GM19025 (cell line): ENCODE measurements at regions not wholly inside any gene's neighbourhood (a gene's known extent, or its start where the extent isn't known, plus 50 kb on each side); places are given as distances from the start of the nearest gene placed in this dataset.
"Not testable (repeated sequence)": the region's sequence is repeated elsewhere in the genome, so short reads cannot be mapped to it uniquely, and the experiment has no call there.

Experiments
- ATAC-seq: cut with Tn5 transposase; IDR thresholded peaks from one replicate; pipeline ENCODE4 v1.9.1; 2021; ENCODE audit warnings: mild to moderate bottlenecking, low read depth, moderate library complexity; ENCODE audit not compliant: unreplicated experiment

DNA sequence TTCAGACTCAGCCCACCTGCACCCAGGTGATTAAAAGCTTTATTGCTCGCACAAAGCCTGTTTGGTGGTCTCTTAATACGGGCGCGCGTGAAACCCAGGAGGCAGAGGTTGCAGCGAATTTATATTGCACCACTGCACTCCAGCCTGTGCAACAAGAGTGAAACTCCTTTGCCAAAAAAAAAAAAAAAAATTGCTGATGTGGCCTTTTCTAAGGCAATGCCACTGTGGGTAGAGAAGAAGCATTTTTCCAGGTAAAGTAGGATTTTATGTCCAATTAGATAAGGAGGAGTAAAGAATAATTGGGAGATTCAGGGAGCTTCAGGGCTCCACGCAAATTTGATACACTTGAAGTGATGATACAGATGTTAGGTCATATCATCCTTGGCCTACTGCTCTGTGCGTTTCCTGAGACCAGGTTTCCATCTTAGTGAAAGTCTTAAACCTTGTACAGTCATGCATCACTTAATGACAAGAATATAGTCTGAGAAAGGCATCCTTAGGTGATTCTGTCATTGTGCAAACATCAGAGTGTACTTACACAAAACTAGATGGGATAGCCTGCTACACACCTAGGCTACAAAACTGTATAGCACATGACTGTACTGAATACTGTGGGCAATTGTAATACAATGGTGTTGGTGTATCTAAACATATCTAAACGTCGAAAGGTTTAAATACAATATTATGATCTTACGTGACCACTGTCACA lies 150.9 kb downstream of the SPRY2 start:
- no peak for ATAC-seq

DNA sequence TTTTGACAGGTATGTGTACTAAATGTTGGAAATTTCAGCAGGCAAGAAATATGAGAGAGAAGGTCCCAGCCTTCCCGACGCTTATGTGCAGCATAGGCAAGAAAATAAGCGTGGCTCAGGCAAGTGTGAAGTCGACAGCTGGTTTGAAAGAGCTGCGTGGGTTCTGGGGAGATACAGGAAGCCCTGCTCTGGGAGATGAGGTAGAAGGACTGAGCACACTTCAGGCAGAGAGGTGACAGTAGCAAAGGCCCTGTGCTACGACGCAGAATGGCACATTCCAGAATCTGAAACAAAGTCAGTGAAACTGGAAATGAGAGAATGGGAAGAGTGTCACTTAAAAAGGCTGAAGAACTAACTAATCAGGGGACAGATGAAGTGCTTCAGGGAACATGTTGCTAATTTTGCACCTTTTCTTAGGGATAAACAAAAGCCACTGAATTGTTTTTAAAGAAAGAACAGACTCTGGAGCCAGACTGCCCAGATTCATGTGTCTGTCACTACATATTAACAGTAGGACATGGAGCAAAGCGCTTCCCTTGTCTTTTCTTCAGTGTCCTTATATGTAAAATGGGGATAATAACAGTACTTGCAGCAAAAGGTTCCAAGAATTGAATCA lies 160.1 kb downstream of the SPRY2 start:
- ATAC-seq = no peak

GRCh38 chr13:80177327-80177726 lies 163.6 kb downstream of the SPRY2 start:
- ATAC-seq = no peak

GRCh38 chr13:80173224-80173623 lies 167.7 kb downstream of the SPRY2 start:
- ATAC-seq = no peak

GRCh38 chr13:80171096-80171495 lies 169.8 kb downstream of the SPRY2 start:
- ATAC-seq = no peak

GRCh38 chr13:80168089-80168850 lies 172.7 kb downstream of the SPRY2 start:
- ATAC-seq = no peak

GRCh38 chr13:80166352-80166751 lies 174.6 kb downstream of the SPRY2 start:
- no peak for ATAC-seq

- no peak for ATAC-seq
These were observed 176.5 kb downstream of the SPRY2 start for GRCh38 chr13:80164462-80164861.

GRCh38 chr13:80161896-80162295 lies 179.0 kb downstream of the SPRY2 start:
- no peak for ATAC-seq

- ATAC-seq = no peak
These were observed 179.7 kb downstream of the SPRY2 start for GRCh38 chr13:80161219-80161618.

DNA sequence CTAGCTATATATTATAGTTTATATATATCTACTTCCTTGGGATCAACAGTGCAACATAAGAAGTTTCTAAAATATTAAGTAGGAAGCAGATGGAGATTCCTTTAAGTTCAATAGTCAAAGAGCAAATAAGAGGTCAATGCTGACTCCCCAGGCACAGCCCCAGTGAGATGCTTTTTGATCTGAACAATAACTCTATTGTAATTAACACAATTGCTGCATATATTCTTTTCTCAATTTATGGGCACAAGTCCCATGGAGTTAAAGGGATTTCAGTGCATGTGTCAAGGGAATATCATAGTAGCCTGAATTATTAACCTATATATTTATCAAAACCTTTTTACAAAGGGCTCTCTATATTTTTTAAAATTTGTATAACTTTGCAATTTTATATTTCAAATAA lies 180.8 kb downstream of the SPRY2 start:
- no peak for ATAC-seq

GRCh38 chr13:80157261-80157932 lies 183.5 kb downstream of the SPRY2 start:
- no peak for ATAC-seq

- not testable (repeated sequence) for ATAC-seq
These were observed 188.8 kb downstream of the SPRY2 start for GRCh38 chr13:80152142-80152541.

DNA sequence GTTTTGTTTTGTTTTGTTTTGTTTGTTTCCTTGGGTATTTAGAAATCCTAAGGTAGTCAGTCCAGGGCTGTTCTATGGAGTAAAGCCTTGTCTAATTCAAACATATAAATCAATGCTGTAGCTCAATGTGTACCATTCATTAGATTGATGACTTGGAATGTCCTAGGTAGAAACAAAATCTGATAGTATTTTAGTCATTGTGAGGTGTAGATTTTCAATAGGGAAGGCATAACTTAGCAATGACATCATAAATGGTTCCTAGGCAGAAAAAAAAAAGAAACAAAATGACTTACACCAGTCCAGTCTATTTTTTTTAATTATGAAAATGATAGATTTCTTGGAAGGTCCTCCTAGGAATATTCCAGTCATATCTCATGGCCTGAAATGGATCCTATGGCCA lies 189.9 kb downstream of the SPRY2 start:
- no peak for ATAC-seq

GRCh38 chr13:80149736-80150135 lies 191.2 kb downstream of the SPRY2 start:
- no peak for ATAC-seq

DNA sequence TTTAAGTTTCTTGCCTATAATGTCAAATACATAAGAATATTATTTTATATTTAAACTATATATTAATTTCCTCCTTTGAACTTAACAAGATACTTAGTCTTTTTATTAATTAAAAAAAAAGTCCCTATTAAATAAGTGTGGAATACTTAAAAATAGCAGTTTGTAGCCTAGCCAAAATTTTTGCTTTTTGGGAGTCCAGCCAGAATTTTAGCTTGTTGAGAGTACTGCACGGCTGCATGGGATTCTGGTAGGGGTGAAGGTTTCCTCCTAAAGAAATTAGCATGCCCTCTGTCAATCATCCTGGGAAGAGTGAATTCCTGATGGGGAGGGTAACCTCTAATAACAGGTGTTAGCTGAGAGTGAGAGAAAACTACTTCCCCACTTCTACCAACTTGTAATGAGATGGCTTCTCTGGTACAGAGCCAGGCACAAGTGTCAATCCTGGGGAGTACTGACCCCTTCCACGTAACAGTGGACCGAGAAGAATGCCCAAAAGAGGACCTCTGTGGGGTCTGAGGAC lies 195.7 kb downstream of the SPRY2 start:
- no peak for ATAC-seq

GRCh38 chr13:80144493-80144892 lies 196.4 kb downstream of the SPRY2 start:
- ATAC-seq = no peak

DNA sequence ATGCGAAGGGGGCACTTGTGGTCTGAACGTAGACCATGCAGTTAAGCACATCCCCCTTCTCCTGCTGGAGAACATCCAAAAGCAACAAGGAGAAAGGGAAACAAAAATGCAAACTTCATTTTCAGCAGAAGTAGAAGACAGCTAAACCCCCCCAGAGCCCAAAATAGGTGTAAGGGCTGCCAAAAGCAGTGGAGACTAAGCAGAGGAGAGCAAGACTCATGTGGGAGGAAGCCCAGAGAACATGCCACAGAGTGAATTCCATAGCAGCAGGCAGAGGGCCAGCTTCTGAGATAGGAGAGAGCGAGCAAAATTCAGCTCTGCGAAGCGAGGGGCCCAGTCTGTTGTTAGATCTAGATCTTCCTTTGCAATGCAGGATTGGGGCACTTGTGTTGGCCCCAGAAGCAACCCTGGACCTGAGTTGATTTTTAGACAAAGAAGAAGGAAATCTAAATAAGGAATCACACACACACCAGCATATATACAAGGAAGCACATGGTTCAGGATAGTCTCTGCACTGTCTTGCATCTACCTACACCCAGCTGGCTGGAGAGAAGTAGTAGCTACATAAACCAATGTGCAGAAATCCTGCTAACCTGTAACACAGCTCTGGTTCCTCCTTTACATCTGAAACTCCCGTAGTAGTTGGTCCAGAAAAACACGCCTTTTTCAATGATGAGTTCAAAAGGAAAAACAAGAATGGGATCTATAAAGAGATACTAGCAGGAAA lies 199.6 kb downstream of the SPRY2 start:
- no peak for ATAC-seq

GRCh38 chr13:80140685-80141084 lies 200.2 kb downstream of the SPRY2 start:
- no peak for ATAC-seq

DNA sequence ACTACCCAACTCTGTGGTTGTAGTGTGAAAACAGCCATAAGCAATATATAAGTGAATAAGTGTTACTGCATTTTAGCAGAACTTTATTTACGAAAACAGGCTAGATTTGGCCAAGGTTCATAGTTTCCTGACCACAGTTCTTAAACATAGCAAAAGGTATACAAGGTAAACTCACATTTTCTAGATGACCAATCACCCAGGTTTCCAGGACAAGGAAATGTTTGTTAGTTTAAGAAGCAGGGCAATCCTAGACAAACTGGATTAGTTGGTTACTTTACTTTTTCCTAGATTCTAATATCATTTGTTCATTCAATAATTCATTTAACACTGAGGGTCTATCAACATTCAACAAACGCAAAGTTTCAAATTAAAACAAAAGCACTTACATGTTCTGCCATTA lies 201.7 kb downstream of the SPRY2 start:
- no peak for ATAC-seq
